Gastrocnemius medialis (tissue), 4 donors: ENCODE measurements at regions not wholly inside any gene's neighbourhood (a gene's known extent, or its start where the extent isn't known, plus 50 kb on each side); places are given as distances from the start of the nearest gene placed in this dataset.

Experiments used
- CTCF ChIP-seq, 5 experiments: fragments of 450-650 bp in 3 of 5; fragments of 200-600 bp in 2 of 5; sonication (generic) in 2 of 5; IDR thresholded peaks in 4 of 5; conservative IDR thresholded peaks in 1 of 5; 1 replicate in 4 of 5; 2 replicates in 1 of 5; pipeline ENCODE4 v1.5.1; 2016 to 2019; ENCODE audit warnings: antibody characterized with exemption in 5 of 5, mild to moderate bottlenecking in 3 of 5, moderate library complexity in 3 of 5
- POLR2A ChIP-seq, 2 donors: fragments of 450-650 bp; IDR thresholded peaks; one replicate each; pipeline ENCODE4 v1.6.1; 2017; ENCODE audit warnings: antibody characterized with exemption in 2 of 2, mild to moderate bottlenecking in 2 of 2, moderate library complexity in 2 of 2

GRCh38 chr13:97583907-97584497 is 150.0 kb downstream of the RAP2A start:
- TF ChIP-seq CTCF (IDR thresholded peaks at IDR 0.05 in 4 of 5, conservative IDR thresholded peaks at IDR 0.05 in 1 of 5) (no peak), POLR2A (IDR thresholded peaks at IDR 0.05) (no peak)
